H1 (cell line): ENCODE measurements at regions not wholly inside any gene's neighbourhood (a gene's known extent, or its start where the extent isn't known, plus 50 kb on each side); places are given as distances from the start of the nearest gene placed in this dataset.

Experiments used
- CEBPB ChIP-seq: IDR thresholded peaks from 2 replicates; pipeline ENCODE4 v1.6.1; 2012; ENCODE audit warnings: low read depth, low read length
- GTF2F1 ChIP-seq: IDR thresholded peaks from 2 replicates; pipeline ENCODE4 v1.6.1; 2012; ENCODE audit warnings: low read depth, low read length, improper control_type of control experiment, borderline replicate concordance

GRCh38 chr1:187167555-187167954, 338.8 kb downstream of the PLA2G4A start (continued):
- no peak for TF ChIP-seq GTF2F1
- no peak for TF ChIP-seq CEBPB
- TF ChIP-seq, all 59 proteins: peak for 0
